ENCODE measurements at regions not wholly inside any gene's neighbourhood (a gene's known extent, or its start where the extent isn't known, plus 50 kb on each side); places are given as distances from the start of the nearest gene placed in this dataset.

GRCh38 chr15:93241696-93242585 is 152.9 kb upstream of the RGMA start:
- 56% methylated on average over 15 of the region's 15 CpGs for WGBS
- Histone ChIP-seq H3K36me3 (ENCODE audit: control insufficient read depth in 1 of 2, insufficient read depth in 2 of 2, low read depth in 1 of 2, low read length in 2 of 2) (no peaks in the 10 kb centered on the region), H4K8ac (ENCODE audit: low read length) (no peak overlapping the region), H3K18ac (ENCODE audit: low read depth in 1 of 2, low read length in 2 of 2) (no peak overlapping the region), H3K4me2 (ENCODE audit: low read length, poor library complexity, severe bottlenecking) (no peak overlapping the region), H3K4me3 (ENCODE audit: insufficient read depth in 1 of 2, low read depth in 1 of 2, low read length in 2 of 2) (no peak overlapping the region), H3K4me1 (ENCODE audit: control insufficient read depth, insufficient read depth, low read depth, low read length) (no peaks in the 10 kb centered on the region), H2AFZ (ENCODE audit: low read depth, low read length) (no peak overlapping the region), H3K14ac (ENCODE audit: low read length in 2 of 2) (no peak overlapping the region), H4K91ac (ENCODE audit: low read length) (no peak overlapping the region), H2BK120ac (ENCODE audit: low read depth, low read length) (no peak overlapping the region), H2AK5ac (ENCODE audit: low read length, severe bottlenecking) (no peak overlapping the region), H2BK15ac (ENCODE audit: low read depth, poor library complexity, severe bottlenecking) (no peak overlapping the region), H2BK5ac (ENCODE audit: low read depth, low read length, poor library complexity, severe bottlenecking) (no peak overlapping the region), H3K27ac (ENCODE audit: low read length, poor library complexity, severe bottlenecking) (no peak overlapping the region), H3K27me3 (ENCODE audit: control insufficient read depth in 1 of 2, insufficient read depth in 1 of 2, low read length in 2 of 2) (peaks cover 0 to 11% of the 10 kb centered on the region in 2 experiments), H3K23ac (ENCODE audit: low read length in 2 of 2) (no peak overlapping the region), H2BK12ac (ENCODE audit: low read length in 2 of 2) (no peak overlapping the region), H3K9ac (ENCODE audit: low read length) (no peak overlapping the region), H3K79me1 (replicated peaks; ENCODE audit: low read length, poor library complexity, severe bottlenecking) (no peaks in the 10 kb centered on the region), H3K9me3 (ENCODE audit: control insufficient read depth, low read length) (peaks cover 8% of the 10 kb centered on the region), H3K4ac (ENCODE audit: low read depth in 1 of 2, low read length in 2 of 2) (no peak overlapping the region)
- no peak for DNase-seq

GRCh38 chr15:93239993-93240392 is 151.0 kb upstream of the RGMA start:
- Histone ChIP-seq H3K23ac (ENCODE audit: low read length in 2 of 2) (no peak overlapping the region), H2AFZ (ENCODE audit: low read depth, low read length) (no peak overlapping the region), H3K4me2 (ENCODE audit: low read length, poor library complexity, severe bottlenecking) (no peak overlapping the region), H3K18ac (ENCODE audit: low read depth in 1 of 2, low read length in 2 of 2) (no peak overlapping the region), H2AK5ac (ENCODE audit: low read length, severe bottlenecking) (no peak overlapping the region), H2BK15ac (ENCODE audit: low read depth, poor library complexity, severe bottlenecking) (no peak overlapping the region), H3K36me3 (ENCODE audit: control insufficient read depth in 1 of 2, insufficient read depth in 2 of 2, low read depth in 1 of 2, low read length in 2 of 2) (no peaks in the 10 kb centered on the region), H3K4ac (ENCODE audit: low read depth in 1 of 2, low read length in 2 of 2) (no peak overlapping the region), H3K4me3 (ENCODE audit: insufficient read depth in 1 of 2, low read depth in 1 of 2, low read length in 2 of 2) (no peak overlapping the region), H2BK12ac (ENCODE audit: low read length in 2 of 2) (no peak overlapping the region), H3K27me3 (ENCODE audit: control insufficient read depth in 1 of 2, insufficient read depth in 1 of 2, low read length in 2 of 2) (peaks cover 0 to 2% of the 10 kb centered on the region in 2 experiments), H2BK5ac (ENCODE audit: low read depth, low read length, poor library complexity, severe bottlenecking) (no peak overlapping the region), H3K14ac (ENCODE audit: low read length in 2 of 2) (no peak overlapping the region), H3K79me1 (replicated peaks; ENCODE audit: low read length, poor library complexity, severe bottlenecking) (no peaks in the 10 kb centered on the region), H4K91ac (ENCODE audit: low read length) (no peak overlapping the region), H3K27ac (ENCODE audit: low read length, poor library complexity, severe bottlenecking) (no peak overlapping the region), H3K9ac (ENCODE audit: low read length) (no peak overlapping the region), H2BK120ac (ENCODE audit: low read depth, low read length) (no peak overlapping the region), H3K9me3 (ENCODE audit: control insufficient read depth, low read length) (peaks cover 12% of the 10 kb centered on the region), H3K4me1 (ENCODE audit: control insufficient read depth, insufficient read depth, low read depth, low read length) (no peaks in the 10 kb centered on the region), H4K8ac (ENCODE audit: low read length) (no peak overlapping the region)
- WGBS = 93% methylated on average over 3 of the region's 3 CpGs
- DNase-seq = no peak

- Histone ChIP-seq H2AFZ (ENCODE audit: low read depth, low read length) (no peak overlapping the region), H2BK120ac (ENCODE audit: low read depth, low read length) (no peak overlapping the region), H3K14ac (ENCODE audit: low read length in 2 of 2) (no peak overlapping the region), H4K8ac (ENCODE audit: low read length) (no peak overlapping the region), H2BK12ac (ENCODE audit: low read length in 2 of 2) (no peak overlapping the region), H2BK5ac (ENCODE audit: low read depth, low read length, poor library complexity, severe bottlenecking) (no peak overlapping the region), H3K4me3 (ENCODE audit: insufficient read depth in 1 of 2, low read depth in 1 of 2, low read length in 2 of 2) (no peak overlapping the region), H3K9ac (ENCODE audit: low read length) (no peak overlapping the region), H3K36me3 (ENCODE audit: control insufficient read depth in 1 of 2, insufficient read depth in 2 of 2, low read depth in 1 of 2, low read length in 2 of 2) (no peaks in the 10 kb centered on the region), H4K91ac (ENCODE audit: low read length) (no peak overlapping the region), H3K4me2 (ENCODE audit: low read length, poor library complexity, severe bottlenecking) (no peak overlapping the region), H3K79me1 (replicated peaks; ENCODE audit: low read length, poor library complexity, severe bottlenecking) (no peaks in the 10 kb centered on the region), H2BK15ac (ENCODE audit: low read depth, poor library complexity, severe bottlenecking) (no peak overlapping the region), H3K27ac (ENCODE audit: low read length, poor library complexity, severe bottlenecking) (no peak overlapping the region), H3K4me1 (ENCODE audit: control insufficient read depth, insufficient read depth, low read depth, low read length) (no peaks in the 10 kb centered on the region), H3K4ac (ENCODE audit: low read depth in 1 of 2, low read length in 2 of 2) (no peak overlapping the region), H2AK5ac (ENCODE audit: low read length, severe bottlenecking) (no peak overlapping the region), H3K23ac (ENCODE audit: low read length in 2 of 2) (no peak overlapping the region), H3K9me3 (ENCODE audit: control insufficient read depth, low read length) (peaks cover 12% of the 10 kb centered on the region), H3K18ac (ENCODE audit: low read depth in 1 of 2, low read length in 2 of 2) (no peak overlapping the region), H3K27me3 (ENCODE audit: control insufficient read depth in 1 of 2, insufficient read depth in 1 of 2, low read length in 2 of 2) (peaks cover 0 to 3% of the 10 kb centered on the region in 2 experiments)
- no peak for DNase-seq
- WGBS = 92% methylated on average over 8 of the region's 8 CpGs
Measured at GRCh38 chr15:93239591-93239990, 150.6 kb upstream of the RGMA start.

GRCh38 chr15:93238641-93239040 is 149.6 kb upstream of the RGMA start:
- Histone ChIP-seq H3K18ac (ENCODE audit: low read depth in 1 of 2, low read length in 2 of 2) (no peak overlapping the region), H3K4me1 (ENCODE audit: control insufficient read depth, insufficient read depth, low read depth, low read length) (no peaks in the 10 kb centered on the region), H2BK120ac (ENCODE audit: low read depth, low read length) (no peak overlapping the region), H3K9me3 (ENCODE audit: control insufficient read depth, low read length) (peaks cover 12% of the 10 kb centered on the region), H4K91ac (ENCODE audit: low read length) (no peak overlapping the region), H2AK5ac (ENCODE audit: low read length, severe bottlenecking) (no peak overlapping the region), H3K14ac (ENCODE audit: low read length in 2 of 2) (no peak overlapping the region), H3K36me3 (ENCODE audit: control insufficient read depth in 1 of 2, insufficient read depth in 2 of 2, low read depth in 1 of 2, low read length in 2 of 2) (no peaks in the 10 kb centered on the region), H3K23ac (ENCODE audit: low read length in 2 of 2) (no peak overlapping the region), H3K4me2 (ENCODE audit: low read length, poor library complexity, severe bottlenecking) (no peak overlapping the region), H3K79me1 (replicated peaks; ENCODE audit: low read length, poor library complexity, severe bottlenecking) (no peaks in the 10 kb centered on the region), H2BK5ac (ENCODE audit: low read depth, low read length, poor library complexity, severe bottlenecking) (no peak overlapping the region), H3K4me3 (ENCODE audit: insufficient read depth in 1 of 2, low read depth in 1 of 2, low read length in 2 of 2) (no peak overlapping the region), H4K8ac (ENCODE audit: low read length) (no peak overlapping the region), H3K27me3 (ENCODE audit: control insufficient read depth in 1 of 2, insufficient read depth in 1 of 2, low read length in 2 of 2) (peaks cover 0 to 3% of the 10 kb centered on the region in 2 experiments), H3K27ac (ENCODE audit: low read length, poor library complexity, severe bottlenecking) (no peak overlapping the region), H2BK12ac (ENCODE audit: low read length in 2 of 2) (no peak overlapping the region), H3K4ac (ENCODE audit: low read depth in 1 of 2, low read length in 2 of 2) (no peak overlapping the region), H2BK15ac (ENCODE audit: low read depth, poor library complexity, severe bottlenecking) (no peak overlapping the region), H3K9ac (ENCODE audit: low read length) (no peak overlapping the region), H2AFZ (ENCODE audit: low read depth, low read length) (no peak overlapping the region)
- WGBS = 71% methylated on average over 8 of the region's 8 CpGs
- DNase-seq = no peak
